K562 (cell line): ENCODE measurements at regions not wholly inside any gene's neighbourhood (a gene's known extent, or its start where the extent isn't known, plus 50 kb on each side); places are given as distances from the start of the nearest gene placed in this dataset.
"Not testable (repeated sequence)": the region's sequence is repeated elsewhere in the genome, so short reads cannot be mapped to it uniquely, and the experiment has no call there.

Experiments
- ATAC-seq: fragments of 200-7000 bp; cut with Tn5 transposase; 3 replicates; pipeline ENCODE4 v1.9.1; 2020; ENCODE audit warnings: moderate library complexity
- BruUV-seq: library from RNA; stranded (reverse); fragments of 400-500 nt; replicated peaks from 2 replicates; lab custom pipeline; 2021; lab: Mats Ljungman, UMichigan
- CTCF ChIA-PET: fragments of 300-600 bp; formaldehyde crosslinking; extraction: SDS; loops from one replicate; lab custom pipeline; 2021; ENCODE audit warnings: low intra/inter-chr PET ratio; lab: Yijun Ruan, JAX
- POLR2A ChIA-PET: fragments of 300-600, 350-650 bp; sonication (Branson Sonifier 250); formaldehyde crosslinking; extraction: SDS; loops from one replicate; lab custom pipeline; 2021; ENCODE audit warnings: antibody characterized with exemption, inconsistent platforms; lab: Yijun Ruan, JAX
- DNase-seq, 4 experiments: peaks; one replicate each; pipeline versions ENCODE4 v3.0.0 to v3.0.0-alpha.2; 2011 to 2018; ENCODE audit warnings: low spot score in 3 of 4, mixed read lengths in 3 of 4; ENCODE audit errors: extremely low read depth in 1 of 4
- FAIRE-seq: peaks from 2 replicates; lab custom pipeline; 2011; peaks lifted over from hg19 to GRCh38; lab: Jason Lieb, UNC
- H2AFZ ChIP-seq: 2 replicates; pipeline ENCODE4 v1.6.0; 2011; ENCODE audit warnings: low read depth, low read length, control low read depth, inconsistent platforms
- H3K27ac ChIP-seq: fragments of 200-600 bp; 3 replicates; pipeline ENCODE4 v1.8.0; 2011; ENCODE audit warnings: low read depth, mild to moderate bottlenecking, control low read depth, inconsistent platforms, low read length, moderate library complexity, mixed read lengths; ENCODE audit errors: extremely low read depth
- H3K27me3 ChIP-seq, 2 experiments: fragments of 300-600 bp in 1 of 2; 2 replicates in 1 of 2; 3 replicates in 1 of 2; pipeline versions ENCODE4 v1.6.0 to v1.8.0; 2011; ENCODE audit warnings: inconsistent platforms in 2 of 2, low read length in 2 of 2, mild to moderate bottlenecking in 1 of 2, mixed read lengths in 1 of 2, moderate library complexity in 1 of 2; ENCODE audit not compliant: control insufficient read depth in 2 of 2, insufficient read depth in 2 of 2
- H3K36me3 ChIP-seq: fragments of 300-600 bp; 3 replicates; pipeline ENCODE4 v1.8.0; 2011; ENCODE audit warnings: mild to moderate bottlenecking, low read length, inconsistent platforms; ENCODE audit not compliant: control insufficient read depth, insufficient read depth
- H3K4me1 ChIP-seq, 2 experiments: fragments of 200-600 bp in 1 of 2; replicated peaks in 1 of 2; 2 replicates in 1 of 2; 3 replicates in 1 of 2; pipeline versions ENCODE4 v1.5.1 to v1.8.0; 2011; ENCODE audit warnings: inconsistent platforms in 2 of 2, low read length in 2 of 2, mild to moderate bottlenecking in 1 of 2, mixed read lengths in 1 of 2, moderate library complexity in 1 of 2; ENCODE audit not compliant: control insufficient read depth in 2 of 2, insufficient read depth in 2 of 2
- H3K4me2 ChIP-seq: 2 replicates; pipeline ENCODE4 v1.6.1; 2011; ENCODE audit warnings: low read length, control low read depth, inconsistent platforms, mixed read lengths; ENCODE audit not compliant: insufficient read depth
- H3K4me3 ChIP-seq: fragments of 200-600 bp; sonication (generic), shearing (Covaris generic); 2 replicates; pipeline ENCODE4 v1.5.1; 2016; ENCODE audit warnings: control low read depth, inconsistent platforms
- H3K79me2 ChIP-seq: fragments of 200-600 bp; 3 replicates; pipeline ENCODE4 v1.8.0; 2011; ENCODE audit warnings: low read length, inconsistent platforms; ENCODE audit not compliant: control insufficient read depth, insufficient read depth
- H3K9ac ChIP-seq, 2 experiments: 2 replicates each; pipeline versions ENCODE4 v1.6.0 to v1.6.1; 2011; ENCODE audit warnings: low read depth in 2 of 2, low read length in 2 of 2, control low read depth in 1 of 2, inconsistent platforms in 1 of 2, mild to moderate bottlenecking in 1 of 2, mixed read lengths in 1 of 2; ENCODE audit not compliant: insufficient read depth in 1 of 2
- H3K9me1 ChIP-seq: one replicate; pipeline ENCODE4 v1.6.0; 2011; ENCODE audit warnings: inconsistent platforms, mild to moderate bottlenecking, low read length, moderate library complexity; ENCODE audit not compliant: control insufficient read depth, insufficient read depth
- H3K9me3 ChIP-seq: replicated peaks from 2 replicates; pipeline ENCODE4 v1.5.1; 2011; ENCODE audit warnings: low read depth, low read length, inconsistent platforms; ENCODE audit not compliant: control insufficient read depth, insufficient read depth
- H4K20me1 ChIP-seq: replicated peaks from 2 replicates; pipeline ENCODE4 v1.6.1; 2011; ENCODE audit warnings: low read length, inconsistent platforms, mixed read lengths; ENCODE audit not compliant: control insufficient read depth, insufficient read depth
- E2F5 ChIP-seq: sonication (generic); formaldehyde crosslinking; IDR thresholded peaks from 2 replicates; pipeline ENCODE4 v1.8.0; 2022; ENCODE audit warnings: mild to moderate bottlenecking, missing genetic modification reagents
- MYBL2 ChIP-seq, 2 experiments: fragments of 450-650 bp in 1 of 2; sonication (generic) in 1 of 2; formaldehyde crosslinking in 1 of 2; IDR thresholded peaks; 2 replicates each; pipeline versions ENCODE4 v1.6.1 to v1.8.1; 2017 to 2022; ENCODE audit warnings: borderline replicate concordance in 1 of 2, inconsistent platforms in 1 of 2, low read depth in 1 of 2, mild to moderate bottlenecking in 1 of 2, missing genetic modification reagents in 1 of 2, moderate library complexity in 1 of 2
- ZZZ3 ChIP-seq: fragments of 450-650 bp; IDR thresholded peaks from 2 replicates; pipeline ENCODE4 v1.6.1; 2016; ENCODE audit warnings: antibody characterized with exemption, mild to moderate bottlenecking, moderate library complexity
- WGBS: fragments of 100-300 bp; shearing (Covaris generic); methylation state at CpG from one replicate; pipeline ENCODE4 v1.1.6; 2016; ENCODE audit warnings: low coverage, mixed read lengths; ENCODE audit not compliant: insufficient coverage; ENCODE audit errors: missing lambda C conversion rate; 5-methylcytosine and 5-hydroxymethylcytosine counted together
- in situ Hi-C: fragments of 300-500 bp; cut with MboI; formaldehyde crosslinking; loops from 4 replicates; pipeline ENCODE4 v1.15.0; 2018; ENCODE audit warnings: inconsistent platforms, mixed read lengths
- intact Hi-C: fragments of 100-400 bp; cut with micrococcal nuclease; formaldehyde crosslinking; loops from 2 replicates; pipeline ENCODE4 v1.14.2; 2022

- H3K9me3 ChIP-seq = no peaks in the 10 kb centered on the region
- no peaks in the 10 kb centered on the region for H3K4me1 ChIP-seq
- no peak overlapping the region for H2AFZ ChIP-seq
- no peak overlapping the region for H3K4me3 ChIP-seq
- intact Hi-C loops = loop anchor here (10.0 kb wide), 1 partner anchor 546 kb away; no protein-coding TSS in a partner anchor
- ChIA-PET CTCF (no interaction called here), POLR2A (no interaction called here)
- in situ Hi-C loops = no loop called here
- no peak for TF ChIP-seq MYBL2 (IDR thresholded peaks at IDR 0.05; ENCODE audit: low read depth)
- TF ChIP-seq MYBL2 (CRISPR knock-in tag; IDR thresholded peaks at IDR 0.05; ENCODE audit: borderline replicate concordance) = no peak
- TF ChIP-seq ZZZ3 = no peak
- TF ChIP-seq E2F5 (CRISPR knock-in tag) = no peak
- BruUV-seq = no TSS peak
- ATAC-seq = no peak
- no peaks in the 10 kb centered on the region for H3K27me3 ChIP-seq
- WGBS = 0% methylated on average over 1 of the region's 1 CpG
- H3K9ac ChIP-seq = no peak overlapping the region
- no peak for FAIRE-seq
- H3K36me3 ChIP-seq = no peaks in the 10 kb centered on the region
- H4K20me1 ChIP-seq = no peaks in the 10 kb centered on the region
- no peak overlapping the region for H3K27ac ChIP-seq
- no peaks in the 10 kb centered on the region for H3K79me2 ChIP-seq
- no peak for DNase-seq
- no peaks in the 10 kb centered on the region for H3K9me1 ChIP-seq
- no peak overlapping the region for H3K4me2 ChIP-seq
Measured at GRCh38 chr17:52410781-52411180, 252.3 kb upstream of the CA10 start.

GRCh38 chr17:52409222-52409621, 250.7 kb upstream of the CA10 start:
- in situ Hi-C loops, H3K36me3 ChIP-seq, H3K79me2 ChIP-seq, H3K27ac ChIP-seq, H4K20me1 ChIP-seq, H3K9me3 ChIP-seq, H3K4me3 ChIP-seq, H3K4me1 ChIP-seq, H3K4me2 ChIP-seq, H2AFZ ChIP-seq, FAIRE-seq, intact Hi-C loops, H3K9ac ChIP-seq, POLR2A ChIA-PET, CTCF ChIA-PET, ATAC-seq, H3K9me1 ChIP-seq, DNase-seq, BruUV-seq, H3K27me3 ChIP-seq: not testable (repeated sequence)
- WGBS = 2% methylated on average over 10 of the region's 15 CpGs
